Immature natural killer cell (primary cell): ENCODE measurements at regions not wholly inside any gene's neighbourhood (a gene's known extent, or its start where the extent isn't known, plus 50 kb on each side); places are given as distances from the start of the nearest gene placed in this dataset.

Experiments
- DNase-seq, 3 donors: peaks; one replicate each; pipeline ENCODE4 v3.0.0; 2022; ENCODE audit warnings: mixed read lengths in 1 of 3
- H3K27ac Mint-ChIP-seq, 6 donors: one replicate each; pipeline ENCODE4 v1.8.0; 2020; ENCODE audit warnings: mixed read lengths in 6 of 6, mild to moderate bottlenecking in 5 of 6, inconsistent platforms in 4 of 6, moderate library complexity in 3 of 6
- H3K27me3 Mint-ChIP-seq, 3 donors: one replicate each; pipeline ENCODE4 v1.8.0; 2020 to 2021; ENCODE audit warnings: low read depth in 3 of 3, mild to moderate bottlenecking in 3 of 3, mixed read lengths in 3 of 3, moderate library complexity in 3 of 3, inconsistent platforms in 1 of 3
- H3K36me3 Mint-ChIP-seq, 3 donors: one replicate each; pipeline ENCODE4 v1.8.0; 2020; ENCODE audit warnings: mixed read lengths in 3 of 3, inconsistent platforms in 2 of 3, mild to moderate bottlenecking in 2 of 3
- H3K4me1 Mint-ChIP-seq, 2 donors: one replicate each; pipeline ENCODE4 v1.8.0; 2020; ENCODE audit warnings: inconsistent platforms in 2 of 2, mild to moderate bottlenecking in 2 of 2, mixed read lengths in 2 of 2, moderate library complexity in 1 of 2
- H3K4me3 Mint-ChIP-seq, 5 donors: one replicate each; pipeline ENCODE4 v1.8.0; 2020; ENCODE audit warnings: mild to moderate bottlenecking in 5 of 5, mixed read lengths in 5 of 5, inconsistent platforms in 3 of 5, moderate library complexity in 3 of 5
- H3K9me3 Mint-ChIP-seq, 6 donors: one replicate each; pipeline ENCODE4 v1.8.0; 2020; ENCODE audit warnings: mild to moderate bottlenecking in 6 of 6, mixed read lengths in 6 of 6, inconsistent platforms in 4 of 6, moderate library complexity in 3 of 6

- H3K36me3 Mint-ChIP-seq: no peaks in the 10 kb centered on the region
- peaks cover 12 to 61% (median 33%) of the 10 kb centered on the region in 6 donors for H3K9me3 Mint-ChIP-seq
- no peak overlapping the region for H3K27ac Mint-ChIP-seq
- H3K4me1 Mint-ChIP-seq: no peaks in the 10 kb centered on the region
- H3K4me3 Mint-ChIP-seq: no peak overlapping the region
- no peak for DNase-seq
- no peaks in the 10 kb centered on the region for H3K27me3 Mint-ChIP-seq
Measured at GRCh38 chr9:12441506-12441905, 251.7 kb upstream of the TYRP1 start.

- peaks cover 0 to 2% (median 0%) of the 10 kb centered on the region in 3 donors for H3K27me3 Mint-ChIP-seq
Measured at GRCh38 chr9:12448246-12448645, 244.9 kb upstream of the TYRP1 start.

GRCh38 chr9:12457237-12457636, 235.9 kb upstream of the TYRP1 start:
- no peak for DNase-seq
- Mint-ChIP-seq H3K36me3 (no peaks in the 10 kb centered on the region), H3K27me3 (peaks cover 0 to 3% (median 0%) of the 10 kb centered on the region in 3 donors), H3K9me3 (peaks cover 6 to 63% (median 35%) of the 10 kb centered on the region in 6 donors), H3K27ac (no peak overlapping the region), H3K4me3 (no peak overlapping the region), H3K4me1 (no peaks in the 10 kb centered on the region)

More at GRCh38 chr9:12448246-12448645, 244.9 kb upstream of the TYRP1 start:
- Mint-ChIP-seq H3K36me3 (no peaks in the 10 kb centered on the region), H3K27ac (no peak overlapping the region), H3K9me3 (peaks cover 11 to 53% (median 31%) of the 10 kb centered on the region in 6 donors), H3K4me1 (no peaks in the 10 kb centered on the region), H3K4me3 (no peak overlapping the region)
- no peak for DNase-seq

GRCh38 chr9:12461763-12462460, 231.3 kb upstream of the TYRP1 start:
- no peaks in the 10 kb centered on the region for H3K36me3 Mint-ChIP-seq

GRCh38 chr9:12462861-12463260, 230.3 kb upstream of the TYRP1 start:
- Mint-ChIP-seq H3K36me3 (no peaks in the 10 kb centered on the region), H3K27ac (no peak overlapping the region), H3K4me1 (no peaks in the 10 kb centered on the region), H3K27me3 (peaks cover 0 to 1% (median 0%) of the 10 kb centered on the region in 3 donors), H3K4me3 (no peak overlapping the region), H3K9me3 (peaks cover 6 to 44% (median 21%) of the 10 kb centered on the region in 6 donors)
- no peak for DNase-seq

More at GRCh38 chr9:12461763-12462460, 231.3 kb upstream of the TYRP1 start:
- Mint-ChIP-seq H3K4me3 (no peak overlapping the region), H3K4me1 (no peaks in the 10 kb centered on the region), H3K27me3 (peaks cover 0 to 1% (median 0%) of the 10 kb centered on the region in 3 donors), H3K9me3 (peaks cover 6 to 51% (median 25%) of the 10 kb centered on the region in 6 donors), H3K27ac (no peak overlapping the region)
- DNase-seq: no peak

- Mint-ChIP-seq H3K4me1 (no peaks in the 10 kb centered on the region), H3K4me3 (no peak overlapping the region), H3K27me3 (peaks cover 0 to 1% (median 0%) of the 10 kb centered on the region in 3 donors), H3K36me3 (no peaks in the 10 kb centered on the region), H3K27ac (no peak overlapping the region), H3K9me3 (peaks cover 3 to 39% (median 18%) of the 10 kb centered on the region in 6 donors)
- DNase-seq: no peak
Measured at GRCh38 chr9:12463641-12464040, 229.5 kb upstream of the TYRP1 start.

GRCh38 chr9:12464400-12464799, 228.8 kb upstream of the TYRP1 start:
- peaks cover 0 to 1% (median 0%) of the 10 kb centered on the region in 3 donors for H3K36me3 Mint-ChIP-seq
- DNase-seq: no peak
- no peaks in the 10 kb centered on the region for H3K4me1 Mint-ChIP-seq
- no peak overlapping the region for H3K4me3 Mint-ChIP-seq
- H3K27me3 Mint-ChIP-seq: peaks cover 0 to 1% (median 0%) of the 10 kb centered on the region in 3 donors
- H3K27ac Mint-ChIP-seq: no peak overlapping the region
- peaks cover under 1 to 43% (median 21%) of the 10 kb centered on the region in 6 donors for H3K9me3 Mint-ChIP-seq

- DNase-seq: no peak
- Mint-ChIP-seq H3K27me3 (peaks cover 0 to 2% (median 0%) of the 10 kb centered on the region in 3 donors), H3K27ac (no peak overlapping the region), H3K9me3 (peaks cover 4 to 47% (median 22%) of the 10 kb centered on the region in 6 donors), H3K4me1 (no peaks in the 10 kb centered on the region), H3K36me3 (peaks cover 0 to 4% (median 0%) of the 10 kb centered on the region in 3 donors), H3K4me3 (no peak overlapping the region)
Measured at GRCh38 chr9:12464910-12465512, 228.2 kb upstream of the TYRP1 start.

- Mint-ChIP-seq H3K4me1 (no peaks in the 10 kb centered on the region), H3K4me3 (no peak overlapping the region), H3K27me3 (peaks cover 0 to 1% (median 0%) of the 10 kb centered on the region in 3 donors), H3K27ac (no peak overlapping the region), H3K9me3 (peaks cover 4 to 44% (median 17%) of the 10 kb centered on the region in 6 donors), H3K36me3 (peaks cover 0 to 4% (median 0%) of the 10 kb centered on the region in 3 donors)
- DNase-seq: no peak
Measured at GRCh38 chr9:12469084-12469483, 224.1 kb upstream of the TYRP1 start.

- no peak overlapping the region for H3K4me3 Mint-ChIP-seq
- H3K4me1 Mint-ChIP-seq: no peaks in the 10 kb centered on the region
- no peak overlapping the region for H3K27ac Mint-ChIP-seq
- DNase-seq: no peak
- peaks cover 10 to 64% (median 18%) of the 10 kb centered on the region in 6 donors for H3K9me3 Mint-ChIP-seq
- H3K27me3 Mint-ChIP-seq: peaks cover 0 to 2% (median 0%) of the 10 kb centered on the region in 3 donors
- no peaks in the 10 kb centered on the region for H3K36me3 Mint-ChIP-seq
Measured at GRCh38 chr9:12494411-12494810, 198.8 kb upstream of the TYRP1 start.

GRCh38 chr9:12497790-12498189, 195.4 kb upstream of the TYRP1 start:
- Mint-ChIP-seq H3K4me3 (no peak overlapping the region), H3K4me1 (no peaks in the 10 kb centered on the region), H3K27ac (no peak overlapping the region), H3K9me3 (peaks cover 2 to 43% (median 16%) of the 10 kb centered on the region in 6 donors), H3K36me3 (no peaks in the 10 kb centered on the region), H3K27me3 (peaks cover 0 to 2% (median 0%) of the 10 kb centered on the region in 3 donors)
- DNase-seq: no peak

- no peaks in the 10 kb centered on the region for H3K36me3 Mint-ChIP-seq
- no peak for DNase-seq
- peaks cover 0 to 2% (median 0%) of the 10 kb centered on the region in 3 donors for H3K27me3 Mint-ChIP-seq
- H3K4me1 Mint-ChIP-seq: no peaks in the 10 kb centered on the region
- H3K27ac Mint-ChIP-seq: no peak overlapping the region
- H3K9me3 Mint-ChIP-seq: peaks cover 9 to 36% (median 24%) of the 10 kb centered on the region in 6 donors
- no peak overlapping the region for H3K4me3 Mint-ChIP-seq
Measured at GRCh38 chr9:12502520-12502919, 190.7 kb upstream of the TYRP1 start.

GRCh38 chr9:12503606-12504122, 189.5 kb upstream of the TYRP1 start:
- Mint-ChIP-seq H3K36me3 (no peaks in the 10 kb centered on the region), H3K4me1 (no peaks in the 10 kb centered on the region), H3K27ac (no peak overlapping the region), H3K9me3 (peaks cover 12 to 42% (median 31%) of the 10 kb centered on the region in 6 donors), H3K4me3 (no peak overlapping the region), H3K27me3 (no peaks in the 10 kb centered on the region)
- DNase-seq: no peak

- H3K9me3 Mint-ChIP-seq: peaks cover 12 to 58% (median 35%) of the 10 kb centered on the region in 6 donors
- DNase-seq: no peak
- no peak overlapping the region for H3K27ac Mint-ChIP-seq
- H3K27me3 Mint-ChIP-seq: no peaks in the 10 kb centered on the region
- no peaks in the 10 kb centered on the region for H3K36me3 Mint-ChIP-seq
- no peaks in the 10 kb centered on the region for H3K4me1 Mint-ChIP-seq
- no peak overlapping the region for H3K4me3 Mint-ChIP-seq
Measured at GRCh38 chr9:12510551-12510950, 182.6 kb upstream of the TYRP1 start.
